MCF 10A (cell line): ENCODE measurements at regions not wholly inside any gene's neighbourhood (a gene's known extent, or its start where the extent isn't known, plus 50 kb on each side); places are given as distances from the start of the nearest gene placed in this dataset.

ENCODE experiments used
- BruUV-seq: library from RNA; stranded (reverse); fragments of 400-500 nt; replicated peaks from 2 replicates; lab custom pipeline; 2021; lab: Mats Ljungman, UMichigan
- CTCF ChIA-PET: fragments of 300-600 bp; sonication (Branson Sonifier 250); formaldehyde crosslinking; extraction: SDS; loops from one replicate; lab custom pipeline; 2021; ENCODE audit warnings: antibody characterized with exemption, inconsistent platforms; lab: Yijun Ruan, JAX
- POLR2A ChIA-PET: fragments of 300-600, 350-650 bp; sonication (Branson Sonifier 250); formaldehyde crosslinking; extraction: SDS; loops from one replicate; lab custom pipeline; 2020; ENCODE audit warnings: antibody characterized with exemption, inconsistent platforms; lab: Yijun Ruan, JAX
- DNase-seq: peaks from one replicate; pipeline ENCODE4 v3.0.0-alpha.2; 2018; ENCODE audit not compliant: unreplicated experiment
- H3K27ac Mint-ChIP-seq: one replicate; pipeline ENCODE4 v1.8.0; 2022; ENCODE audit warnings: mild to moderate bottlenecking, low read depth, mixed read lengths; ENCODE audit not compliant: unreplicated experiment
- H3K27me3 Mint-ChIP-seq: one replicate; pipeline ENCODE4 v1.8.0; 2022; ENCODE audit warnings: mixed read lengths; ENCODE audit not compliant: insufficient read depth, unreplicated experiment
- H3K36me3 Mint-ChIP-seq: one replicate; pipeline ENCODE4 v1.8.0; 2022; ENCODE audit warnings: mild to moderate bottlenecking, moderate library complexity, mixed read lengths; ENCODE audit not compliant: insufficient read depth, unreplicated experiment
- H3K4me1 Mint-ChIP-seq: one replicate; pipeline ENCODE4 v1.8.0; 2022; ENCODE audit warnings: mixed read lengths; ENCODE audit not compliant: insufficient read depth, unreplicated experiment
- H3K4me3 Mint-ChIP-seq: one replicate; pipeline ENCODE4 v1.8.0; 2022; ENCODE audit warnings: mild to moderate bottlenecking, moderate library complexity, mixed read lengths; ENCODE audit not compliant: unreplicated experiment
- H3K9me3 Mint-ChIP-seq: one replicate; pipeline ENCODE4 v1.8.0; 2022; ENCODE audit warnings: mixed read lengths; ENCODE audit not compliant: unreplicated experiment
- CTCF ChIP-seq: fragments of 200-600 bp; IDR thresholded peaks from one replicate; pipeline ENCODE4 v1.8.0; 2022; ENCODE audit warnings: antibody characterized with exemption, mild to moderate bottlenecking; ENCODE audit not compliant: unreplicated experiment
- intact Hi-C: fragments of 100-400 bp; cut with micrococcal nuclease; formaldehyde crosslinking; loops from 2 replicates; pipeline ENCODE4 v1.14.1; 2022

DNA sequence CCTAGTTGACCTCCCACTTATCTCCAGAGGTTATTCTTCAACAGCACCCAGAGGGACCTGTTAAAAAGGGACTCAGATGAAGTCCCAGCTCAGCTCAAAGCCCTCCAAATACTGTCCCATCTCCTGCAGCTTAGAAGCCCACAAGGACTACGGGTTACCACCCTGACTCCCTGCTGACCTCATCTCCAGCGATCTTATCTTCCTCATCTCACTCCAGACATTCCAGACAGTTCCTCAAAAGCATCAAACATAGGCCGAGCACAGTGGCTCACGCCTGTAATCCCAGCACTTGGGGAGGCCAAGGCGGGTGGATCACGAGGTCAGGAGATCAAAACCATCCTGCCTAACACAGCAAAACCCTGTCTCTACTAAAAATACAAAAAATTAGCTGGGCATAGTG, 263.8 kb upstream of the TLE4 start:
- intact Hi-C loops: no loop called here

DNA sequence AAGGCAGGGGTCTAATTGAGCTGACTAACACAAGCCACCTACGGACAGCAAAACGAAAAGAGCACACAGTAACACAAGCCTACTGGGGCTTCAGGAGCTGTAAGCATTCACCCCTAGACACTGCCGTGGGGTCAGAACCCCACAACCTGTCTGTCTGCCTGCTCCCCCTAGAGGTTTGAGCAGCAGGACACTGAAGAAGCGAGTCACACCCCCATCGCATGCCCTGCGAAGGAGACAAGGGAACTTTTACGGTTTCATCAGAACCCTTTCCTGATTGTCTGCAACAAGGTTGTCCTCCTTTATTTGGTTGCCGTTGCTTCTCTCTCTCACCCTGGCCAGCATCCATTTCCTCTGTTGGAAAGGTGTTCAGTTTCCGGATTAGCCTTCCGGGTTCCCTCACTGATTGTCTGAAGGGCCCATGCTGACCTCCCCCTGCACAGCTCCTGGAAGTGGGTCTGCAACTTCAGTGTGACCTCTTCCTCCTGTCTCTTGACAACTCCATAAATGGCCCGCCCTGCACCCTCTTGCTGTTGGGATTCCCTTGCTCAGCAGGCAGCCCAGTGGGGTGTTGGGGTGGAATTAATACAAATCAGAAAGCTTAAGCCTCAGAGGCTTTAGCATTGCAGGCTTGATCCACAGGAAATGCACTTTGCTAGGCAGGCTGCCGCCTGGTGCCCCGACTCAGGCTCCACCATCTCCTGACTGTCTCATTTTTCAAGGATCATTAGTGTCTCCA, 258.9 kb upstream of the TLE4 start:
- CTCF ChIA-PET: interaction anchor here (0.7 kb wide), 1 partner anchor 113 kb away, joined by 3 read pairs; no protein-coding TSS in a partner anchor

More for the DNA sequence above, 263.8 kb upstream of the TLE4 start:
- BruUV-seq: no TSS peak
- POLR2A ChIA-PET: no interaction called here
- Mint-ChIP-seq H3K27me3 (no peaks in the 10 kb centered on the region), H3K4me1 (peaks cover 1% of the 10 kb centered on the region), H3K27ac (no peak overlapping the region), H3K36me3 (no peaks in the 10 kb centered on the region), H3K4me3 (no peak overlapping the region), H3K9me3 (no peaks in the 10 kb centered on the region)
- no peak for TF ChIP-seq CTCF
- no peak for DNase-seq
- CTCF ChIA-PET: no interaction called here

DNA sequence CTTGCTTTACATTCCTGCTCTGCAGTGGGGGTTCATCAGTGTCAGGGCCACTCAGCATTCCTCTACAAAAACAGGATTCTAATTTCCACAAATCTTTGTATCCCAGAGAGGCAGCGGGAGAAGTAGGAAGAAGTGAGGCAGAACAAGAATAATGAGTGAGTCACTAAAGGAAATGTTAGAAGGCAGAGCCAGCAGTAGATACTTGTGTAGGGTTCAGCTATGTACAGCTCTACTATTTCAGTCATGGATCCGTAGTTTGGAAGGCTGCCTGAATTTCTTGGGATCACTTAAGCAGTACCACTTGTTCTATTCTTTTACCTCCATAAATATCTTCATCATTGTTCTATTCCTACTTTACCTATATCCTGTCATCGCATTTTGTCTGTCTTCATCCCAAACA, 246.3 kb upstream of the TLE4 start:
- intact Hi-C loops: no loop called here
- ChIA-PET CTCF (interaction anchor here (1.0 to 1.9 kb wide), 3 partner anchors 9 to 196 kb away, joined by 3 to 4 read pairs (median 4); no protein-coding TSS in a partner anchor), POLR2A (interaction anchor here (1.0 kb wide), 1 partner anchor 57 kb away, joined by 3 read pairs; no protein-coding TSS in a partner anchor)
- no TSS peak for BruUV-seq
- H3K27me3 Mint-ChIP-seq: no peaks in the 10 kb centered on the region
- no peak overlapping the region for H3K27ac Mint-ChIP-seq
- DNase-seq: no peak
- no peaks in the 10 kb centered on the region for H3K36me3 Mint-ChIP-seq
- no peaks in the 10 kb centered on the region for H3K9me3 Mint-ChIP-seq
- H3K4me1 Mint-ChIP-seq: no peaks in the 10 kb centered on the region
- H3K4me3 Mint-ChIP-seq: no peak overlapping the region
- no peak for TF ChIP-seq CTCF

More for the DNA sequence above, 258.9 kb upstream of the TLE4 start:
- no peak for DNase-seq
- Mint-ChIP-seq H3K36me3 (no peaks in the 10 kb centered on the region), H3K9me3 (no peaks in the 10 kb centered on the region), H3K27ac (no peak overlapping the region), H3K4me1 (no peaks in the 10 kb centered on the region), H3K4me3 (no peak overlapping the region), H3K27me3 (no peaks in the 10 kb centered on the region)
- no TSS peak for BruUV-seq
- intact Hi-C loops: no loop called here
- POLR2A ChIA-PET: no interaction called here
- no peak for TF ChIP-seq CTCF

DNA sequence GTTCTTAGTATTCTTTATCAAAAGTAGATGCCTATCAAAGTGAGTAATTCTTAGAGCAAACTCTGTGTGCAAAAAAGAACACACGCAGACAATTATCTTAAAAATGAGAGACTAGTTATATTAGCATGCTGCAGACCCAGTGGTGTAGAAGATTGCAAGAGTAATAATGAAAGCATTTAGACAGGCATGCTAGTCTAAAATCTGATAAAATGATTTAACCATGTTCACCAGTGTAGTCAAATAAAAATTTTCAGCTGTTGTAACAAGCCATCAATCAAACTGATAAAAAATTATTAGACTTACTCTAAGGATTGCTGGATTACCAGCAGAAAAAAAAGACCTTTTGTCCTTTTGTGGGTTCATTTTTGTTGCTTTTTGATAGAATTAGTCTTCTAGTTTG, 241.9 kb upstream of the TLE4 start:
- no peak for TF ChIP-seq CTCF
- ChIA-PET POLR2A (no interaction called here), CTCF (no interaction called here)
- H3K9me3 Mint-ChIP-seq: no peaks in the 10 kb centered on the region
- no peaks in the 10 kb centered on the region for H3K4me1 Mint-ChIP-seq
- BruUV-seq: no TSS peak
- H3K27ac Mint-ChIP-seq: no peak overlapping the region
- H3K4me3 Mint-ChIP-seq: no peak overlapping the region
- DNase-seq: no peak
- no peaks in the 10 kb centered on the region for H3K36me3 Mint-ChIP-seq
- no peaks in the 10 kb centered on the region for H3K27me3 Mint-ChIP-seq
- intact Hi-C loops: no loop called here
